ENCODE measurements at regions not wholly inside any gene's neighbourhood (a gene's known extent, or its start where the extent isn't known, plus 50 kb on each side); places are given as distances from the start of the nearest gene placed in this dataset.
"Not testable (repeated sequence)": the region's sequence is repeated elsewhere in the genome, so short reads cannot be mapped to it uniquely, and the experiment has no call there.

DNA sequence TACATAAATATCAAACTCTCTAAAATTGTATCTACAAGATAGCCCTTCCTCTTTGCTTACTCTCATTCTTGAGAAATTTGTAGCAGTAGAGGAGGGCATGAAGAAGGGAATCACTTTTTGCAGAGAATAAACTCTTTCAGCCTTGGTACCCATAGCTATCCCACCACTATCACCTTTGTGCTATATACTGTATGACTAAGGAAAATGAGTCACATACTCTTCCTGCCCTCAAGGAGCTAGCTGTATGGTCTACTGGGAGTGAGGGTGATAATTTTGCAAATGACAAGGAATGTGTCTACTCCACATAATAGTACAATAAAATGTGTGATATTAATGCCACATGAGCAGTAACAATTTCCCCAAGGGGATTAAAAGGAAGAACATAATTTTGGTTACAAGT is 184.6 kb upstream of the WSB1 start:
- Mint-ChIP-seq H3K4me3 (no peak overlapping the region), H3K36me3 (ENCODE audit: low read depth) (no peaks in the 10 kb centered on the region), H3K4me1 (ENCODE audit: low read depth) (no peaks in the 10 kb centered on the region), H3K27ac (no peak overlapping the region), H3K9me3 (no peaks in the 10 kb centered on the region), H3K27me3 (ENCODE audit: low read depth) (peaks cover 15% of the 10 kb centered on the region)
- intact Hi-C loops (cut with micrococcal nuclease) = no loop called here
- CTCF ChIA-PET = no interaction called here
- no peak for DNase-seq

DNA sequence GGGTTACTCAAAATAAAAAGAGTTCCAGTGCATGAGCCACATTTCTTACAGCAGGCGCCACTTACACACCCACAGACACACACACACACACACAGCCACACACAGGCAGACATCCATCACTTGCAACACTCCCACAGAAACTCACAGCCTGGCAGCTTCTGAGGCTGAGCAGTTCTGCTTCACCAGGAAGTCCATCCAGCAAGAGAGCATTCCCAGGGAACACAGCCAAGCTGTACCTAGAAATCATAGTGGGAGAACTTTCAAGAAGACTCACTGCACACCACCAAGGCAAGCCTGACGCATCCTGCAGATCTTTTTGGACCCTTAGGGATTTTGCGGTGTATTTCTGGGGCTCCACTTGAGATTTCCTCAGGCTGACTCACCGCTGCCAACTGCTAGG is 140.9 kb upstream of the WSB1 start:
- no peaks in the 10 kb centered on the region for H3K27me3 Mint-ChIP-seq (ENCODE audit: low read depth)
- intact Hi-C loops (cut with micrococcal nuclease) = no loop called here
- CTCF ChIA-PET = no interaction called here
- H3K4me1 Mint-ChIP-seq (ENCODE audit: low read depth) = no peaks in the 10 kb centered on the region
- no peaks in the 10 kb centered on the region for H3K36me3 Mint-ChIP-seq (ENCODE audit: low read depth)
- H3K4me3 Mint-ChIP-seq = no peak overlapping the region
- DNase-seq = no peak
- H3K27ac Mint-ChIP-seq = no peak overlapping the region
- no peaks in the 10 kb centered on the region for H3K9me3 Mint-ChIP-seq

GRCh38 chr17:27155866-27156265 is 138.0 kb upstream of the WSB1 start:
- Mint-ChIP-seq H3K4me1 (ENCODE audit: low read depth) (no peaks in the 10 kb centered on the region), H3K36me3 (ENCODE audit: low read depth) (no peaks in the 10 kb centered on the region), H3K27me3 (ENCODE audit: low read depth) (no peaks in the 10 kb centered on the region), H3K27ac (no peak overlapping the region), H3K9me3 (peaks cover 2% of the 10 kb centered on the region), H3K4me3 (no peak overlapping the region)
- intact Hi-C loops (cut with micrococcal nuclease) = no loop called here
- CTCF ChIA-PET = no interaction called here
- DNase-seq = no peak

DNA sequence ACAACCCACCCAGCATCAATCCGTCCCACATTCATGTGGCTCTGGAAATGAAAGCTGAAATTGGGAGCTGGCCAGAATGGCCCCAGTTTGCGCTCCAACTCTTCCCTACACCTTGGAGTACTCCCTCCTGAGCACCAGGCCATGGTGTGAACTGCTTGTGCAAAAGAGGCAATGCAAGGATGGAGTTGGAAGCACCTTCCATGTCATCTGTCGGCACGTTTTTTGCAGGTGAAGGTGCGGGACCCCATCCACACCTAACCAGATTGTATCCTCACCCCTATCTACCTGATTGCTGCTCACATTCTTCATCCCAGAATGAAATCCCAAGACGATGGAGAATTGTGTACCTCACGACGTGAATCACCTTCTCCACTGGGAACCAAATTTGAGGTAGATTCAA is 136.6 kb upstream of the WSB1 start:
- no peaks in the 10 kb centered on the region for H3K27me3 Mint-ChIP-seq (ENCODE audit: low read depth)
- intact Hi-C loops (cut with micrococcal nuclease) = no loop called here
- H3K36me3 Mint-ChIP-seq (ENCODE audit: low read depth) = no peaks in the 10 kb centered on the region
- DNase-seq = no peak
- CTCF ChIA-PET = no interaction called here
- H3K4me1 Mint-ChIP-seq (ENCODE audit: low read depth) = no peaks in the 10 kb centered on the region
- H3K27ac Mint-ChIP-seq = no peak overlapping the region
- peaks cover 2% of the 10 kb centered on the region for H3K9me3 Mint-ChIP-seq
- no peak overlapping the region for H3K4me3 Mint-ChIP-seq

DNA sequence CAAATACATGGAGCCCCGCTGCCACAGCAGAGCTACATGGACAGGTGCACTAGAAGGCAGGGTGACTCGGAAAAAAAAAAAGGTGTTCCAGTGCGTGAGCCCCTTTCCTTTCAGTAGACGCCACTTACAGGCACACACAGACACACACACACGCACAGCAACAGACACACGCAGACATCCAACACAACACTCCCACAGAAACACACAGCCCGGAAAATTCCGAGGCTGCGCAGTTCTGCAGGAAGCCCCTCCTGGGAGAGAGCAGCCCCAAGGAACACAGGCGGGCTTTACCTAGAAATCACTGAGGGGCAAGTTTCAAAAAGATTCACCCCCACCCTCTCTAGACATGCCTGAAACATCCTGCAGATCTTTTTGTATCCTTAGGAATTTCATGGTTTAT is 136.0 kb upstream of the WSB1 start:
- H3K36me3 Mint-ChIP-seq (ENCODE audit: low read depth) = no peaks in the 10 kb centered on the region
- H3K27me3 Mint-ChIP-seq (ENCODE audit: low read depth) = no peaks in the 10 kb centered on the region
- intact Hi-C loops (cut with micrococcal nuclease) = no loop called here

DNA sequence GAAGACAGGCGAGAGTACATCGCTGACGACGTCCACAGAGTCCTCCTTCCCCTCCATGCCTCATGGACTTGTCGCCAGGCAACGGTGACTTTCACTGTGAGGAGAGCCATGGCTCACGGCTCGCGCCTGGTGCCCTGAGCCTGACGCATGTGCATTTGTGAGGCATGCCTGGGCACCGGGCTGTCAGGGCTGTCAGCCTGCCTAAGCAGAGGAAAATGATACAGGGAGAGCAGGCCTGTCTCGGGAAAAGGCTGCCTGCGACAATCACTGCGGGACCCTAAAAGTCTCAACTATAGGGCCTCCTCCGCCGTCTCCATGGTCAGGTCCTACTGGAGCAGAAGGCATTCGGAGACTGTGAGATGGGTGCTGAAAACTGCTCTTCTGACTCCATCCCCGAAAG is 135.5 kb upstream of the WSB1 start:
- no peak overlapping the region for H3K27ac Mint-ChIP-seq
- H3K4me3 Mint-ChIP-seq = no peak overlapping the region
- no peak for DNase-seq
- H3K9me3 Mint-ChIP-seq = peaks cover 2% of the 10 kb centered on the region
- H3K27me3 Mint-ChIP-seq (ENCODE audit: low read depth) = no peaks in the 10 kb centered on the region
- H3K4me1 Mint-ChIP-seq (ENCODE audit: low read depth) = no peaks in the 10 kb centered on the region
- no peaks in the 10 kb centered on the region for H3K36me3 Mint-ChIP-seq (ENCODE audit: low read depth)
- CTCF ChIA-PET = no interaction called here
- intact Hi-C loops (cut with micrococcal nuclease) = no loop called here

More for the DNA sequence above, 136.0 kb upstream of the WSB1 start:
- Mint-ChIP-seq H3K4me1 (ENCODE audit: low read depth) (no peaks in the 10 kb centered on the region), H3K27ac (no peak overlapping the region), H3K4me3 (no peak overlapping the region), H3K9me3 (peaks cover 2% of the 10 kb centered on the region)
- CTCF ChIA-PET = no interaction called here
- DNase-seq = no peak

GRCh38 chr17:27180322-27180721 is 113.6 kb upstream of the WSB1 start:
- Mint-ChIP-seq H3K27me3 (ENCODE audit: low read depth) (no peaks in the 10 kb centered on the region), H3K36me3 (ENCODE audit: low read depth) (peaks cover 5% of the 10 kb centered on the region), H3K27ac (no peak overlapping the region), H3K4me1 (ENCODE audit: low read depth) (no peaks in the 10 kb centered on the region), H3K9me3 (peaks cover 13% of the 10 kb centered on the region), H3K4me3 (no peak overlapping the region)
- intact Hi-C loops (cut with micrococcal nuclease) = no loop called here
- DNase-seq = no peak
- CTCF ChIA-PET = interaction anchor here (1.5 kb wide), 1 partner anchor 56 kb away, joined by 4 read pairs; no protein-coding TSS in a partner anchor

DNA sequence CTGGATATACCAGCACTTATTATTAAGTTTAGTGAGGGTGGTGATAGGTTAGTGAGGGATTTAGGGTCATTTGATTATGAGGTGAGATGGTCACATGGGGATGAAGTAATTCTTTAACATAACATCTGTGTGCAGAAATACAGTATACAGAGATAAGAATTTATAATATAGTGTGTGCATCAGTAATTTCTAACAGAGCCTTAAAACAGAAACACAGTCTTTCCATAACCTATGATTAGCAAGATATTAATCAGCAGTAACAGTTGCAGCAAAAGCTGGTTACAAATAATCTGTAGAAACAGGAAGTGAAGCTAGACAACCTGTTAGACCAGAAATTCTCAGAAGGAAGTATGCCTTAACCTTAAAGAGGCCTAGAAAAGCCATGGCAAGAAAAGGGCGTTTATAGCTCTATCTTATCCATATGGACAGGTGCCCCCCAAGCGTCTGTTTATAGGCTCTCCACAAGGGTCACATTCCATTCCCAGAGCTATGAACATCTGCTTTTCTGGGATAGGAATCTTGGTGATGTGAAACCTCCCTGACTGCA is 112.5 kb upstream of the WSB1 start:
- CTCF ChIA-PET = not testable (repeated sequence)

GRCh38 chr17:27181935-27182334 is 112.0 kb upstream of the WSB1 start:
- no peak overlapping the region for H3K27ac Mint-ChIP-seq
- H3K4me3 Mint-ChIP-seq = no peak overlapping the region
- intact Hi-C loops (cut with micrococcal nuclease) = no loop called here
- H3K9me3 Mint-ChIP-seq = peaks cover 13% of the 10 kb centered on the region
- no peaks in the 10 kb centered on the region for H3K4me1 Mint-ChIP-seq (ENCODE audit: low read depth)
- no peak for DNase-seq
- no peaks in the 10 kb centered on the region for H3K27me3 Mint-ChIP-seq (ENCODE audit: low read depth)
- CTCF ChIA-PET = no interaction called here
- peaks cover 6% of the 10 kb centered on the region for H3K36me3 Mint-ChIP-seq (ENCODE audit: low read depth)

More for the DNA sequence above, 112.5 kb upstream of the WSB1 start:
- DNase-seq; H3K27me3 Mint-ChIP-seq (ENCODE audit: low read depth); H3K4me3 Mint-ChIP-seq; intact Hi-C loops (cut with micrococcal nuclease); H3K27ac Mint-ChIP-seq; H3K36me3 Mint-ChIP-seq (ENCODE audit: low read depth); H3K4me1 Mint-ChIP-seq (ENCODE audit: low read depth): not testable (repeated sequence)
- peaks cover 13% of the 10 kb centered on the region for H3K9me3 Mint-ChIP-seq

- CTCF ChIA-PET; H3K4me3 Mint-ChIP-seq; H3K4me1 Mint-ChIP-seq (ENCODE audit: low read depth); H3K27ac Mint-ChIP-seq; H3K27me3 Mint-ChIP-seq (ENCODE audit: low read depth); H3K36me3 Mint-ChIP-seq (ENCODE audit: low read depth); H3K9me3 Mint-ChIP-seq: not testable (repeated sequence)
- peak; percentile 29 for DNase-seq
- intact Hi-C loops (cut with micrococcal nuclease) = loop anchor here (1.0 kb wide), 1 partner anchor 135 kb away; no protein-coding TSS in a partner anchor
Measured at GRCh38 chr17:27197505-27197904, 96.4 kb upstream of the WSB1 start.

DNA sequence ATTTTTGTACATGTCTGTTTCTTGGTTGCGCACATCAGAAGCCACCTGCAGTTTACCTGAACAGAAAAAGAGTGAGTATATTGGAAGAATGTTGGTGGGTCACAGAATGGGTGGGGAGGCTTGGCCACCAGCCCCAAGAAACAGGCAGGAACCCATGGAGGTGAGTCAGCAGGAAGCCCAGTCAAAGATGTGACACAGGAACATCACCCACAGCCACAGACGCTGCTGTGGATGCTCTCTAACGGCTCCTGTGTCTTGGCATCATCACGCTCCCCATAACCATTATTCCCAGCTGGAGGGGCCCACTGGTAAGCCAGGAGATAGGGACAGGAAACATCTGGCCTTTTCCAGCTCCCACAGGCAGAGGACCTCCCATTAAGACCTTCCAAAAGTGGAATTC is 94.0 kb upstream of the WSB1 start:
- no peak overlapping the region for H3K27ac Mint-ChIP-seq
- no peak overlapping the region for H3K4me3 Mint-ChIP-seq
- H3K36me3 Mint-ChIP-seq (ENCODE audit: low read depth) = no peaks in the 10 kb centered on the region

GRCh38 chr17:27200476-27200875 is 93.4 kb upstream of the WSB1 start:
- intact Hi-C loops (cut with micrococcal nuclease) = no loop called here
- H3K27ac Mint-ChIP-seq = no peak overlapping the region

More for the DNA sequence above, 94.0 kb upstream of the WSB1 start:
- no peaks in the 10 kb centered on the region for H3K4me1 Mint-ChIP-seq (ENCODE audit: low read depth)
- CTCF ChIA-PET = interaction anchor here (0.7 to 1.3 kb wide), 2 partner anchors 81 to 133 kb away, joined by 3 to 4 read pairs; no protein-coding TSS in a partner anchor
- H3K9me3 Mint-ChIP-seq = peaks cover 2% of the 10 kb centered on the region
- H3K27me3 Mint-ChIP-seq (ENCODE audit: low read depth) = peaks cover 4% of the 10 kb centered on the region
- no peak for DNase-seq
- intact Hi-C loops (cut with micrococcal nuclease) = no loop called here

GRCh38 chr17:27203241-27203640 is 90.7 kb upstream of the WSB1 start:
- no peak overlapping the region for H3K27ac Mint-ChIP-seq
- no peak overlapping the region for H3K4me3 Mint-ChIP-seq
- peaks cover 5% of the 10 kb centered on the region for H3K4me1 Mint-ChIP-seq (ENCODE audit: low read depth)
- CTCF ChIA-PET = no interaction called here
- intact Hi-C loops (cut with micrococcal nuclease) = loop anchor here (1.0 kb wide), 1 partner anchor 129 kb away; no protein-coding TSS in a partner anchor
- H3K27me3 Mint-ChIP-seq (ENCODE audit: low read depth) = peaks cover 4% of the 10 kb centered on the region
- H3K36me3 Mint-ChIP-seq (ENCODE audit: low read depth) = no peaks in the 10 kb centered on the region
- H3K9me3 Mint-ChIP-seq = no peaks in the 10 kb centered on the region
- no peak for DNase-seq

More at GRCh38 chr17:27200476-27200875, 93.4 kb upstream of the WSB1 start:
- CTCF ChIA-PET = interaction anchor here (0.7 to 1.3 kb wide), 2 partner anchors 80 to 132 kb away, joined by 3 to 4 read pairs; no protein-coding TSS in a partner anchor
- DNase-seq = no peak
- no peak overlapping the region for H3K4me3 Mint-ChIP-seq
- no peaks in the 10 kb centered on the region for H3K36me3 Mint-ChIP-seq (ENCODE audit: low read depth)
- peaks cover 2% of the 10 kb centered on the region for H3K9me3 Mint-ChIP-seq
- H3K27me3 Mint-ChIP-seq (ENCODE audit: low read depth) = peaks cover 4% of the 10 kb centered on the region
- H3K4me1 Mint-ChIP-seq (ENCODE audit: low read depth) = no peaks in the 10 kb centered on the region

Measured in activated naive CD4-positive, alpha-beta T cell treated with anti-CD3 and anti-CD28 coated beads for 36 hours (primary cell).